Mesenchymal stem cell (in vitro differentiated cells and primary cell): ENCODE measurements at regions not wholly inside any gene's neighbourhood (a gene's known extent, or its start where the extent isn't known, plus 50 kb on each side); places are given as distances from the start of the nearest gene placed in this dataset.

Experiments used
- DNase-seq: peaks from one replicate; pipeline ENCODE4 v3.0.0-alpha.2; 2013
- H2AFZ ChIP-seq: one replicate; pipeline ENCODE4 v1.6.1; 2013; ENCODE audit warnings: low read depth, mild to moderate bottlenecking, control low read depth, inconsistent platforms, low read length, moderate library complexity
- H2AK5ac ChIP-seq: 2 replicates; pipeline ENCODE4 v1.6.1; 2013; ENCODE audit warnings: low read length, moderate library complexity, mild to moderate bottlenecking, inconsistent platforms; ENCODE audit not compliant: severe bottlenecking
- H2BK120ac ChIP-seq: one replicate; pipeline ENCODE4 v1.6.1; 2013; ENCODE audit warnings: low read depth, mild to moderate bottlenecking, inconsistent platforms, low read length, moderate library complexity
- H2BK12ac ChIP-seq, 2 experiments: one replicate each; pipeline ENCODE4 v1.6.1; 2013; ENCODE audit warnings: inconsistent platforms in 2 of 2, low read length in 2 of 2, mild to moderate bottlenecking in 2 of 2, moderate library complexity in 2 of 2, control low read depth in 1 of 2
- H2BK15ac ChIP-seq: one replicate; pipeline ENCODE4 v1.6.1; 2013; ENCODE audit warnings: mild to moderate bottlenecking, low read depth, inconsistent platforms; ENCODE audit not compliant: poor library complexity, severe bottlenecking
- H2BK5ac ChIP-seq: 2 replicates; pipeline ENCODE4 v1.6.1; 2013; ENCODE audit warnings: low read depth, mild to moderate bottlenecking, low read length, control low read depth, inconsistent platforms; ENCODE audit not compliant: poor library complexity, severe bottlenecking
- H3K14ac ChIP-seq, 2 experiments: one replicate each; pipeline ENCODE4 v1.6.1; 2013; ENCODE audit warnings: inconsistent platforms in 2 of 2, low read length in 2 of 2, control low read depth in 1 of 2, mild to moderate bottlenecking in 1 of 2, moderate library complexity in 1 of 2
- H3K18ac ChIP-seq, 2 experiments: one replicate each; pipeline ENCODE4 v1.6.1; 2013; ENCODE audit warnings: inconsistent platforms in 2 of 2, low read length in 2 of 2, control low read depth in 1 of 2, low read depth in 1 of 2, mild to moderate bottlenecking in 1 of 2
- H3K23ac ChIP-seq, 2 experiments: one replicate each; pipeline ENCODE4 v1.6.1; 2013; ENCODE audit warnings: inconsistent platforms in 2 of 2, low read length in 2 of 2, mild to moderate bottlenecking in 2 of 2, moderate library complexity in 2 of 2, control low read depth in 1 of 2
- H3K27ac ChIP-seq: 2 replicates; pipeline ENCODE4 v1.5.1; 2013; ENCODE audit warnings: mild to moderate bottlenecking, moderate library complexity, low read length, control low read depth, inconsistent platforms; ENCODE audit not compliant: poor library complexity, severe bottlenecking
- H3K27me3 ChIP-seq, 2 experiments: 2 replicates each; pipeline versions ENCODE4 v1.6.1 to v1.7.0; 2013; ENCODE audit warnings: low read length in 2 of 2, mild to moderate bottlenecking in 2 of 2, moderate library complexity in 2 of 2, control low read depth in 1 of 2, inconsistent platforms in 1 of 2; ENCODE audit not compliant: control insufficient read depth in 1 of 2, insufficient read depth in 1 of 2
- H3K36me3 ChIP-seq, 2 experiments: 2 replicates each; pipeline versions ENCODE4 v1.6.1 to v1.7.0; 2013; ENCODE audit warnings: low read length in 2 of 2, control low read depth in 1 of 2, inconsistent platforms in 1 of 2, low read depth in 1 of 2, mild to moderate bottlenecking in 1 of 2; ENCODE audit not compliant: insufficient read depth in 2 of 2, control insufficient read depth in 1 of 2
- H3K4ac ChIP-seq, 2 experiments: one replicate each; pipeline ENCODE4 v1.6.1; 2013; ENCODE audit warnings: inconsistent platforms in 2 of 2, low read length in 2 of 2, mild to moderate bottlenecking in 2 of 2, moderate library complexity in 2 of 2, control low read depth in 1 of 2, low read depth in 1 of 2
- H3K4me1 ChIP-seq: 2 replicates; pipeline ENCODE4 v1.6.1; 2013; ENCODE audit warnings: low read depth, low read length, control low read depth; ENCODE audit not compliant: control insufficient read depth, insufficient read depth
- H3K4me2 ChIP-seq: 2 replicates; pipeline ENCODE4 v1.6.1; 2013; ENCODE audit warnings: low read length, mild to moderate bottlenecking, inconsistent platforms; ENCODE audit not compliant: poor library complexity, severe bottlenecking
- H3K4me3 ChIP-seq, 2 experiments: 2 replicates each; pipeline versions ENCODE4 v1.5.1 to v1.7.0; 2013; ENCODE audit warnings: low read length in 2 of 2, mild to moderate bottlenecking in 2 of 2, control low read depth in 1 of 2, low read depth in 1 of 2; ENCODE audit not compliant: insufficient read depth in 1 of 2
- H3K79me1 ChIP-seq: replicated peaks from 2 replicates; pipeline ENCODE4 v1.6.1; 2013; ENCODE audit warnings: mild to moderate bottlenecking, control low read depth, low read length, inconsistent platforms; ENCODE audit not compliant: poor library complexity, severe bottlenecking
- H3K9ac ChIP-seq: 2 replicates; pipeline ENCODE4 v1.7.0; 2013; ENCODE audit warnings: mild to moderate bottlenecking, low read length, moderate library complexity
- H3K9me3 ChIP-seq: 2 replicates; pipeline ENCODE4 v1.7.0; 2013; ENCODE audit warnings: mild to moderate bottlenecking, low read length; ENCODE audit not compliant: control insufficient read depth
- H4K8ac ChIP-seq: one replicate; pipeline ENCODE4 v1.6.1; 2013; ENCODE audit warnings: inconsistent platforms, mild to moderate bottlenecking, low read length, moderate library complexity
- H4K91ac ChIP-seq: one replicate; pipeline ENCODE4 v1.6.1; 2013; ENCODE audit warnings: mild to moderate bottlenecking, low read length, inconsistent platforms
- WGBS: methylation state at CpG from one replicate; pipeline ENCODE4 v1.1.7; 2013; ENCODE audit warnings: mixed read lengths; 5-methylcytosine and 5-hydroxymethylcytosine counted together

DNA sequence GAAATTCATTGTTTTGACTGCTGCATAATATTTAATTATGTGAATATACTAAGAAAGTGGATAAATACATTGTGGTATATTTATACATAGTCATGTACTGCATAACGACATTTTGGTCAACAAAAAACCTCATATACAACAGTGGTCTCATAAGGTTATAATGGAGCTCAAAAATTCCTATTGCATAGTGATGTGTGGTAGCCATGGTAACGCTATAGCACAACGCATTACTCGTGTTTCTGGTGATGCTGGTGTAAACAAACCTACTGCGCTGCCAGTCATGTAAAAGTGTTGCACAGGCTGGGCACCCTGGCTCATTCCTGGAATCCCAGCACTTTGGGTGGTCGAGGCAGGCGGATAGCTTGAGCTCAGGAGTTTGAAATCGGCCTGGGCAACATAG lies 52.6 kb upstream of the NHLH2 start:
- Histone ChIP-seq H3K36me3 (no peaks in the 10 kb centered on the region), H2AK5ac (no peak overlapping the region), H3K9me3 (no peaks in the 10 kb centered on the region), H3K79me1 (no peaks in the 10 kb centered on the region), H3K4me1 (no peaks in the 10 kb centered on the region), H2AFZ (no peak overlapping the region), H2BK120ac (no peak overlapping the region), H3K4ac (no peak overlapping the region), H2BK15ac (no peak overlapping the region), H2BK12ac (no peak overlapping the region), H2BK5ac (no peak overlapping the region), H4K8ac (no peak overlapping the region), H3K9ac (no peak overlapping the region), H3K27me3 (peaks cover 0 to 8% of the 10 kb centered on the region in 2 experiments), H3K27ac (no peak overlapping the region), H3K23ac (no peak overlapping the region), H3K18ac (no peak overlapping the region), H3K14ac (no peak overlapping the region), H4K91ac (no peak overlapping the region), H3K4me2 (no peak overlapping the region), H3K4me3 (no peak overlapping the region)
- 75% methylated on average over 7 of the region's 8 CpGs for WGBS
- no peak for DNase-seq

DNA sequence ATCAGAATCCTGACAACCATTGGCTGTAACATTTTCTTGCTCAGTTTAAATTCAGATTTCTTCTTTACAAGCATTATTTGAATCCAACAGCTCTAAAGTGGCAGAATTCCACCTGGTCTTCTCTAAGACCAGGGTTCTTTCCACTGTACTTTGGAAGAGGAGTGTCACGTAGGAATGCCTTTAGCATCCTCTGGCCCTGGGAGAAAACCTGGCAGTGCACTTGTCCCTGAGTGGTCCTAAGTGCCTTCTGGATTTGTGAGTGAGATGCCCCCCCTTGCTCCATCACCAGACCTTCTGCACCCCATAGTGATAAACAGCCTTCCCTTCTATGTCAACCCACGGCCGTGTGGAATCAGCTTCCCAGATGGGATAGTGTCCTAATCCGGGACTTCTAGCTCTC lies 57.1 kb upstream of the NHLH2 start:
- WGBS = 100% methylated on average over 1 of the region's 4 CpGs
- peaks cover 0 to 4% of the 10 kb centered on the region in 2 experiments for H3K27me3 ChIP-seq

DNA sequence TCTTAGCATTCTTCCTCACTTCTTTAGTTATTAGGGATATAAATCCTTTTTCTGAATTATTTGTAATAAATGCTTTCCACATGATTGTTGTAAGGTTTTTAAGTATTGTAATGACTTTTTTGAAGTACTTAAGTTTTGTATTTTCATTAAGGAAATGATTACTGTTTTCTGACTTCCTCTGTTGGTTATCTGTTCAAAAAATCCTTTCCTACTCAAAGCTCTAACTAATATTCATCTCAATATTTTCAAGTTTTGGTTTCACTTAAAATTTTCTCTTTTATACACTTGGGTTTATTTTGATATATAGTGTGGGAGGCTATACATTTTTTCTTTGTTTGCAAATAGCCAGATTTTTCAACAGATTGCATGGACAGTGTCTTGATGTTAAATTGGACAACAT lies 59.9 kb upstream of the NHLH2 start:
- Histone ChIP-seq H2AFZ (no peak overlapping the region), H4K8ac (no peak overlapping the region), H2BK12ac (no peak overlapping the region), H3K27me3 (peaks cover 0 to 4% of the 10 kb centered on the region in 2 experiments), H3K18ac (no peak overlapping the region), H3K36me3 (no peaks in the 10 kb centered on the region), H3K4me1 (no peaks in the 10 kb centered on the region), H3K23ac (no peak overlapping the region), H3K9me3 (no peaks in the 10 kb centered on the region), H3K79me1 (no peaks in the 10 kb centered on the region), H2BK120ac (no peak overlapping the region), H3K4me3 (no peak overlapping the region), H3K4me2 (no peak overlapping the region), H4K91ac (no peak overlapping the region), H2AK5ac (no peak overlapping the region), H3K27ac (no peak overlapping the region), H2BK15ac (no peak overlapping the region), H2BK5ac (no peak overlapping the region), H3K4ac (no peak overlapping the region), H3K14ac (no peak overlapping the region), H3K9ac (no peak overlapping the region)
- no peak for DNase-seq

More for the DNA sequence above, 57.1 kb upstream of the NHLH2 start:
- no peak overlapping the region for H3K9ac ChIP-seq
- no peak overlapping the region for H3K18ac ChIP-seq
- H3K79me1 ChIP-seq = no peaks in the 10 kb centered on the region
- no peak overlapping the region for H3K23ac ChIP-seq
- no peak overlapping the region for H2BK15ac ChIP-seq
- H3K4ac ChIP-seq = no peak overlapping the region
- H3K4me3 ChIP-seq = no peak overlapping the region
- no peak overlapping the region for H2AK5ac ChIP-seq
- DNase-seq = no peak
- no peak overlapping the region for H2BK120ac ChIP-seq
- H2AFZ ChIP-seq = no peak overlapping the region
- H4K91ac ChIP-seq = no peak overlapping the region
- H4K8ac ChIP-seq = no peak overlapping the region
- H2BK12ac ChIP-seq = no peak overlapping the region
- no peak overlapping the region for H3K14ac ChIP-seq
- H3K4me1 ChIP-seq = no peaks in the 10 kb centered on the region
- H3K27ac ChIP-seq = no peak overlapping the region
- no peak overlapping the region for H2BK5ac ChIP-seq
- no peaks in the 10 kb centered on the region for H3K36me3 ChIP-seq
- no peaks in the 10 kb centered on the region for H3K9me3 ChIP-seq
- no peak overlapping the region for H3K4me2 ChIP-seq

DNA sequence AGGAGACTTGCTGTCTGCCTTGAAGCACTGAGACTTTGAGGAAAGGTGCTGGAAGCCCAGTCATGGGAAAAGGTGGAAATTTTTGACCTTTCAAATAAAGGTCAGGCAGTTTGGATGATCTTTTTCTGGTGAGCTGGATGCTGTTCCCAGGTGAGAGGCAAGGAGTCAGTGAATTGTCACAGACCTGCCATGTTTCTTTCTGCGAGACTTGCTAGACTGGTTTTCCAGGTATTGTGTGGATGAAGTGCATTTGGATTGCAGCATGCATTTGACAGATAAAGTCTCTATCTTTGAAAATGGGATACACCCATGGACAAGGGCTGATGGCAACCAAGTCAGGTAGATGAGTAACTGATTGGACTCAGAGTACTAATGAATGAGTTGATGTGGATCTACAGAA lies 65.7 kb upstream of the NHLH2 start:
- H2BK12ac ChIP-seq = no peak overlapping the region
- WGBS = 85% methylated on average over 1 of the region's 1 CpG

More for the DNA sequence above, 65.7 kb upstream of the NHLH2 start:
- Histone ChIP-seq H2BK15ac (no peak overlapping the region), H3K4me2 (no peak overlapping the region), H3K9me3 (no peaks in the 10 kb centered on the region), H3K4me1 (no peaks in the 10 kb centered on the region), H2AK5ac (no peak overlapping the region), H4K8ac (no peak overlapping the region), H4K91ac (no peak overlapping the region), H3K9ac (no peak overlapping the region), H3K14ac (no peak overlapping the region), H3K18ac (no peak overlapping the region), H2BK120ac (no peak overlapping the region), H3K4me3 (no peak overlapping the region), H3K4ac (no peak overlapping the region), H2AFZ (no peak overlapping the region), H3K27ac (no peak overlapping the region), H2BK5ac (no peak overlapping the region), H3K79me1 (no peaks in the 10 kb centered on the region), H3K23ac (no peak overlapping the region), H3K36me3 (no peaks in the 10 kb centered on the region), H3K27me3 (peaks cover 0 to 9% of the 10 kb centered on the region in 2 experiments)
- DNase-seq = no peak
